HepG2 (cell line): ENCODE measurements at regions not wholly inside any gene's neighbourhood (a gene's known extent, or its start where the extent isn't known, plus 50 kb on each side); places are given as distances from the start of the nearest gene placed in this dataset.
A peak's percentile ranks its signal among the peaks of the same experiment; 100 is the strongest.

Source experiments
- ASH2L ChIP-seq: fragments of 300-600, 200-600 bp; sonication (generic); IDR thresholded peaks from 2 replicates; pipeline ENCODE4 v1.7.0; 2017; ENCODE audit warnings: low read depth, mild to moderate bottlenecking, moderate library complexity, mixed read lengths, low read length; ENCODE audit not compliant: insufficient read length
- HES4 ChIP-seq: sonication (generic); formaldehyde crosslinking; IDR thresholded peaks from 2 replicates; pipeline ENCODE4 v1.9.0; 2021; ENCODE audit warnings: mild to moderate bottlenecking, missing genetic modification reagents, borderline replicate concordance
- KAT8 ChIP-seq: IDR thresholded peaks from 2 replicates; pipeline ENCODE4 v1.6.1; 2016; ENCODE audit warnings: missing genetic modification reagents, missing compliant biosample characterization
- MEIS2 ChIP-seq: sonication (generic); formaldehyde crosslinking; IDR thresholded peaks from 2 replicates; pipeline ENCODE4 v1.9.0; 2021; ENCODE audit warnings: mild to moderate bottlenecking, missing genetic modification reagents
- SMAD3 ChIP-seq: sonication (generic); formaldehyde crosslinking; IDR thresholded peaks from 2 replicates; pipeline ENCODE4 v1.4.0; 2020; ENCODE audit warnings: missing genetic modification reagents
- SOX13 ChIP-seq, 3 experiments: fragments of 450-650 bp in 1 of 3; sonication (generic) in 1 of 3; formaldehyde crosslinking in 1 of 3; IDR thresholded peaks in 2 of 3; conservative IDR thresholded peaks in 1 of 3; 2 replicates each; pipeline versions ENCODE4 v1.5.0 to v1.6.1; 2016 to 2020; ENCODE audit warnings: antibody characterized with exemption in 1 of 3, mild to moderate bottlenecking in 1 of 3, missing compliant biosample characterization in 1 of 3, missing genetic modification reagents in 1 of 3, moderate library complexity in 1 of 3
- STAT6 ChIP-seq: sonication (generic); formaldehyde crosslinking; IDR thresholded peaks from 2 replicates; pipeline ENCODE4 v1.4.0; 2020; ENCODE audit warnings: missing genetic modification reagents, mild to moderate bottlenecking, borderline replicate concordance
- TBX3 ChIP-seq: fragments of 450-650 bp; IDR thresholded peaks from 2 replicates; pipeline ENCODE4 v1.6.1; 2017; ENCODE audit warnings: antibody characterized with exemption, mild to moderate bottlenecking, inconsistent platforms, borderline replicate concordance
- ZBTB33 ChIP-seq: sonication (generic); formaldehyde crosslinking; IDR thresholded peaks from 2 replicates; pipeline ENCODE4 v1.4.0; 2020; ENCODE audit warnings: missing genetic modification reagents
- ZMYM3 ChIP-seq: sonication (generic); formaldehyde crosslinking; IDR thresholded peaks from 2 replicates; pipeline ENCODE4 v1.5.1; 2020; ENCODE audit warnings: mild to moderate bottlenecking, missing genetic modification reagents
- ZNF121 ChIP-seq: sonication (generic); formaldehyde crosslinking; IDR thresholded peaks from 2 replicates; pipeline ENCODE4 v1.5.0; 2020; ENCODE audit warnings: mild to moderate bottlenecking, missing genetic modification reagents
- ZNF547 ChIP-seq: sonication (generic); formaldehyde crosslinking; IDR thresholded peaks from 2 replicates; pipeline ENCODE4 v1.5.1; 2020; ENCODE audit warnings: mild to moderate bottlenecking, missing genetic modification reagents

- peak; percentile 21 for TF ChIP-seq ASH2L
- no peak for TF ChIP-seq SMAD3 (CRISPR knock-in tag)
- TF ChIP-seq ZBTB33 (CRISPR knock-in tag): no peak
- TF ChIP-seq ZMYM3 (CRISPR knock-in tag): 0 out of 2 replicates have a peak, but pooled peaks have one; percentile 42
- TF ChIP-seq KAT8 (CRISPR knock-in tag): no peak
- no peak for TF ChIP-seq SOX13 (IDR thresholded peaks at IDR 0.05)
- TF ChIP-seq SOX13 (CRISPR knock-in tag; conservative IDR thresholded peaks at IDR 0.05 in 1 of 2, IDR thresholded peaks at IDR 0.05 in 1 of 2): peak in 1 of 2 experiments; percentile 77; a peak in 2 of 4 replicates
- no peak for TF ChIP-seq ZNF547 (CRISPR knock-in tag)
- no peak for TF ChIP-seq MEIS2 (CRISPR knock-in tag)
- peak; percentile 76 for TF ChIP-seq ZNF121 (CRISPR knock-in tag)
- TF ChIP-seq HES4: no peak
- no peak for TF ChIP-seq STAT6 (CRISPR knock-in tag)
- TF ChIP-seq TBX3: peak; percentile 48; the same call in 1 of the 2 replicates
Measured at GRCh38 chr12:114841557-114842251, 157.7 kb upstream of the TBX3 start (continued).
